Uterus (tissue), 2 donors: ENCODE measurements at regions not wholly inside any gene's neighbourhood (a gene's known extent, or its start where the extent isn't known, plus 50 kb on each side); places are given as distances from the start of the nearest gene placed in this dataset.

Experiments used
- POLR2A ChIP-seq, 2 donors: fragments of 450-650 bp; IDR thresholded peaks; one replicate each; pipeline ENCODE4 v1.6.1; 2016; ENCODE audit warnings: antibody characterized with exemption in 2 of 2, mild to moderate bottlenecking in 1 of 2, moderate library complexity in 1 of 2
- TF ChIP-seq, protein P1 (sequence below), 4 experiments: fragments of 200-600 bp in 2 of 4; fragments of 450-650 bp in 2 of 4; sonication (generic) in 2 of 4; IDR thresholded peaks; one replicate each; pipeline ENCODE4 v1.5.1; 2016 to 2019; ENCODE audit warnings: antibody characterized with exemption in 4 of 4, mild to moderate bottlenecking in 2 of 4, moderate library complexity in 1 of 4

- TF ChIP-seq, protein P1, sequence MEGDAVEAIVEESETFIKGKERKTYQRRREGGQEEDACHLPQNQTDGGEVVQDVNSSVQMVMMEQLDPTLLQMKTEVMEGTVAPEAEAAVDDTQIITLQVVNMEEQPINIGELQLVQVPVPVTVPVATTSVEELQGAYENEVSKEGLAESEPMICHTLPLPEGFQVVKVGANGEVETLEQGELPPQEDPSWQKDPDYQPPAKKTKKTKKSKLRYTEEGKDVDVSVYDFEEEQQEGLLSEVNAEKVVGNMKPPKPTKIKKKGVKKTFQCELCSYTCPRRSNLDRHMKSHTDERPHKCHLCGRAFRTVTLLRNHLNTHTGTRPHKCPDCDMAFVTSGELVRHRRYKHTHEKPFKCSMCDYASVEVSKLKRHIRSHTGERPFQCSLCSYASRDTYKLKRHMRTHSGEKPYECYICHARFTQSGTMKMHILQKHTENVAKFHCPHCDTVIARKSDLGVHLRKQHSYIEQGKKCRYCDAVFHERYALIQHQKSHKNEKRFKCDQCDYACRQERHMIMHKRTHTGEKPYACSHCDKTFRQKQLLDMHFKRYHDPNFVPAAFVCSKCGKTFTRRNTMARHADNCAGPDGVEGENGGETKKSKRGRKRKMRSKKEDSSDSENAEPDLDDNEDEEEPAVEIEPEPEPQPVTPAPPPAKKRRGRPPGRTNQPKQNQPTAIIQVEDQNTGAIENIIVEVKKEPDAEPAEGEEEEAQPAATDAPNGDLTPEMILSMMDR (IDR thresholded peaks at IDR 0.05) = no peak
- TF ChIP-seq POLR2A (IDR thresholded peaks at IDR 0.05) = no peak
Observed at GRCh38 chr1:110262296-110262695, 52.2 kb downstream of the KCNC4 start.
